HG02571 (cell line): ENCODE measurements at regions not wholly inside any gene's neighbourhood (a gene's known extent, or its start where the extent isn't known, plus 50 kb on each side); places are given as distances from the start of the nearest gene placed in this dataset.
"Not testable (repeated sequence)": the region's sequence is repeated elsewhere in the genome, so short reads cannot be mapped to it uniquely, and the experiment has no call there.

Experiments
- ATAC-seq: cut with Tn5 transposase; IDR thresholded peaks from one replicate; pipeline ENCODE4 v1.9.1; 2021; ENCODE audit warnings: mild to moderate bottlenecking, moderate library complexity; ENCODE audit not compliant: unreplicated experiment

DNA sequence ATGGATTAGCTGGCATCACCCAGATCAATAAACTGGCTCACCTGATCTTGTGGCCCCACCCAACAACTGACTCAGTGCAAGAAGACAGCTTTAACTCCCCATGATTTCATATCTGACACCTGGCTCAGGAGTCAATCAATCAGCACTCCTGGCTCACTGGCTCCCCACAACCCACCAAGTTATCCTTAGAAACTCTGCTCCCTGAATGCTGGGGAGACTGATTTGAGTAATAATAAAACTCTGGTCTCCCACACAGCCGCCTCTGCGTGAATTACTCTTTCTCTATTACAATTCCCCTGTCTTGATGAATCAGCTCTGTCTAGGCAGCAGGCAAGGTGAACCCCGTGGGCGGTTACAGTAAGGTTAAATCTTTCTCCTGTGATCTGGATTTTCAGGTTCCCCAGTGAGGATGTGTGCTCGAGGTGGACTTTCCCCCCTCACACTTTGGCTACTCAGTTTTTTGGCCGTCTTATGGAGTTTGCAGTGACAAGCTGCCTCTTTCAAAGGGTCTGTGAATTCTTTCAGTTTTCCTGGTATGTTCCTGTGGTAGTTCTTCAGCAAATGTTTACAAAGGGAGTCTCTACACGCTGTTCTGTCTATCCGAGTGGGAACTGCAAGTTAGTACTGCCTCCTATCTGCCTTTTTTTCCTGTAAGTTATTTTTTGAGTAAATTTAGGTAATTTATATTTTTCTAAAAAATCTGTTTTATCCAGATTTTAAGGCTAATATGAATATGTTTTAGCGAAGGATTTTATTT is 500.2 kb upstream of the NUDT12 start:
- ATAC-seq: no peak

DNA sequence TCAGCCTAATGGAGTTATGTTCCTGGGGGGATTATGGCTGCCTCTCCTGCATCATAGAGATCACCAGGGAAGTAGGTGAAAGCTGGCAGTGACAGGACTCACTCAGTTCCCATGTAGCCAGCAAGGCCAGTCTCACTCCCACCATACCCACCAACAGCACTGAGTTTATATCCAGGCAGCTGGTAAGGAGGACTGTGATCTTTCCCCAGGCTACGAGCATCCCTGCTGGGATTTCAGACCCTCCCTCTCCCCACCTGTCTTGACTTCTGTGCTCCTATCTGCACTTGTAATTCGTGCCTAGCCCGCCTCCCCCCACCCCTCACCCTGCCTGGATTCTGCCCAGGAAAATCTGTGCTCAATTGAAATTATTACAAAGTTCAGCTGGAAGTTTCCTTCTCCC is 499.1 kb upstream of the NUDT12 start:
- ATAC-seq: no peak

DNA sequence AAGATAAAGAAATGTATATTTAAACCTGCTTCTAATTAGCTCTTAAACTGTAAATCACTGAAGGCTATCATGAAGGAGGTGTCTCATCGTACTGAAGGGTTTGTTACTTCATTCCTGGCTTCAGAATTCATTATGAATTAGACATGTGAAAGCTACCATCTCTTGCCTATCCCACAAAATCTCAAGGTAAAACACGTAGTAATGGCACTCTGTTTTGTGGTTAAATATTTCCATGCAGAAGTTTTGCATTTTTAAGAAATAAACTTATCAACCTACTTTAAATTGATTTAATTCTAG is 490.7 kb upstream of the NUDT12 start:
- no peak for ATAC-seq

DNA sequence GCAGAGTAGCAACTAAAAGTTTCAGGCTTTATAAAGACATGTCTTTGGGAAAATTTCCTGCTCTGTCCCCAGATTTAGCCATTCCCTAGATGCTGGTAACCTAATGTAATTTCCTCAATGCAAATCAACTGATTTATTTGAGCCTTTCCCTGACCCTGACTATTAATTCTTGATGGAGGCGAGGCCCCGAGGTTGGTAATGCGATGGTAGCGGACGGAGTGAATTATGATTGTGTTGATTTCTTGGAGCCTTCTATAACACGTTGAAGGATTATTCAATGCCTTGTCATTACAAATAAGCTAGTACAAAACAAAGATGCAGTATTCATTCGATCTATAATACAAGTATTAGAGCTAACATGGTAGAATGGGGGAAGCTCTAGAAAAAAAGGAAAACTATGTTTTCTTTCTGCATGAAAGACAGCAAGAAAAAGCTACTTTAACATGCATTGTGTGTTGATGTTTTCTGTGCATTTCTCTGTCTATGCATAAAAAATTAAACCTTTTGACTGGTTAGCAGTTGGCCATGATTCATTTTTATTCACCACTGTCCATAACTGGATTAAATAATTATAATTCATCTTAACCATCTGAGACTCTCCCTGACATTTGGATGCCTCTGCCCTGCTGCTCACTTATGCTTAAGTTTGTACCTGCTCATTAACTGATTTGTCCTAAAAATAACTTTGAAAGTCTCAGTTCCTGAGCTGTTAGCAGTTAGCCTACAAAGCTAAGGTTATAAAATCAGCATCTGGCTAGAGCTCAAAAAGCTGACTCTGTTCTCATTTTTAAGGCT is 490.2 kb upstream of the NUDT12 start:
- ATAC-seq: no peak

DNA sequence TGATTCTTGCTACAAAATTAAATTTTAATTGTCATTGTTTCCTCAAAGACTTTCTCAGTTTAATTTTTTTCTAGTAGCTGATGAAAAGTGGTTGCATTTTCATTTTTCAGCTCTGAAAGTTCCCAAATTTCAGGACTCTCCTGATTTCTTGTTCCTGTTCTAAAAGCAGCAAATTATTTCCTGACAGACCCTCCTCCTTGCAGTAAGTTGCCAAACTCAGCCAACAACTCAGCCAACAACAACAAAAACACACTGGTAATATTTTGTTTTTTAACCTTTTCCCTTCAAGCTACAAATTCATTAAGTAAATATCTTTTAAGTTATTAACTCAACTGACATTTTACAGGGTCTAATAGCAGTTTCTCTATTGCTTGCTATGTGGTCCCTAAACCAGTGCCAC is 487.8 kb upstream of the NUDT12 start:
- ATAC-seq: no peak

DNA sequence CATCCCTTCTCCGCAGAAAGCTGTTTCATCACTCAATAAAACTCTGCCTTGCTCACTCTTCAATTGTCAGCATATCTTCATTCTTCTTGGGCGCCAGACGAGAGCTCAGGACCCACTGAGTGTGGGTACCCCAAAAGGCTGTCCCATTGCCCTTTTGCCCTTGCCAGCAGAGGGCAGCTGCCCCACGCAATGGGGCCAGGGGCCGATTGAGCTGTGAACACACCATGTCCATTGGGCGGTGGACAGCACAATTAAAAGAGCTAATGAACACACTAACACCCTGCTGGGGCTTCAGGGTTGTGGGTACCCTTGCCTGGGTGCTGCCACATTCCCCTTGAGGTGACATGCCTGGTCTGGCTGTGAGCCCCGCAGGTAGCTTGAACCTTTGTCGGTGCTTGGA is 487.2 kb upstream of the NUDT12 start:
- ATAC-seq: no peak

DNA sequence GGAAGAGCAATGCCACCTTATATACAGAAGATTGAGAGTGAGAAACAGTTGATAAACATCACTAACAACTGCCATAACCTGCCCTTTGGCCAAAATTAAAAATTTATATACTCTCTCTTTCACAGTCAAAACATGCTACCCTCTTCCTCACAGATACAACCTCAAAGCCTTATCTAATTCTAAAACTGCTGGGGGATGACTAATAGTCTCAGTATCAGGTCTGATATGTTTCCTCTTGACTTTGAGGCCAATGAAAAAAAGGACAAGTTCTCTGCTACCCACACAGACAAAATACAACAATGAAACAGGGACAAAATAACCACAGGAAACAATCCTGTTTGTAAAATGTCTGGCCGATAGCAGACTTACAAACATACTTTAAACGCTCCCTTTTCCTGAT is 485.6 kb upstream of the NUDT12 start:
- ATAC-seq: no peak

DNA sequence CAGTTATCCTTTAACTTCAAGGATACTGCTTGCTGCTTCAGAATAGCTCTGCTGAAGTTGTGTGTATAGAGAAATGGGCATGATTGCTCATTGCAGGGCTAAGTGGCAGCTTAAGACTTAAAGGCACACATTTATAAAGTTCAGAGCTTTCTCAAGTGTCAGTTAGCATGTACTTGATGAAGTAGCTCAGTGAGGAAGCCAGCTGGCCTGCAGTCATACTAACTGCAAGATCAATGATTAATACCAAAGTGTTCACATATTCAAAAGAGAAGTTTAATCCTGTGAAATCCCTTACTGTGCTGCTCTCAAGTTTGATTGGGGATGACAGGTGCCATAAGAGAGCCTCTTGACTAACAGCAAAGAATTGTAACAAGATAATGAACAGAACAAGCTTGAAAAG is 483.4 kb upstream of the NUDT12 start:
- no peak for ATAC-seq

DNA sequence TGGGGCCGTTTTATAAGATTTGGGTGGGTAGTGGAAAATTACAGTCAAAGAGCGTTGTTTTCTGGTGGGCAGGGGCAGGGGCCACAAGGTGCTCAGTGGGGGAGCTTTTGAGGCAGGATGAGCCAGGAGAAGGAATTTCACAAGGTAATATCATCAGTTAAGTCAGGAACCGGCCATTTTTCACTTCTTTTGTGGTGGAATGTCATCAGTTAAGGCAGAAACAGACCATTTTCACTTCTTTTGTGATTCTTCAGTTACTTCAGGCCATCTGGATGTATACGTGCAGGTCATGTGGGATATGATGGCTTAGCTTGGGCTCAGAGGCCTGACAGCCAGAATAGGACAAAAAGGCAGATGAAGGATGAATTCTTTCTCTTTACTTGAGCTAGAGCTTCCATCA is 477.3 kb upstream of the NUDT12 start:
- ATAC-seq: not testable (repeated sequence)

DNA sequence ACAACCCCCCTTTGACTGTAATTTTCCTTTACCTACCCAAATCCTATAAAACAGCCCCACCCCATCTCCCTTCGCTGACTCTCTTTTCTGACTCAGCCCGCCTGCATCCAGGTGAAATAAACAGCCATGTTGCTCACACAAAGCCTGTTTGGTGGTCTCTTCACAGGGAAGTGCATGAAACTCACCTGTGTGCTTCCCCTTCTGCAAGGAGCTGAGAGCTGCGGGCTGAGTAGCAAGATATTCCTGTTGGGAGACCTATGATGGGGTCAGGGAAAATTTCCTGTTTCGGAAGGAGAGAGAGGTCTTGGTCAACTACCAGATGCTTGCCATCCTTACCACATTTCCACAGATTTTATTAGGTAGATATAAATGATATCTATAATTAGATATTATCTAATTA is 474.5 kb upstream of the NUDT12 start:
- ATAC-seq: not testable (repeated sequence)

DNA sequence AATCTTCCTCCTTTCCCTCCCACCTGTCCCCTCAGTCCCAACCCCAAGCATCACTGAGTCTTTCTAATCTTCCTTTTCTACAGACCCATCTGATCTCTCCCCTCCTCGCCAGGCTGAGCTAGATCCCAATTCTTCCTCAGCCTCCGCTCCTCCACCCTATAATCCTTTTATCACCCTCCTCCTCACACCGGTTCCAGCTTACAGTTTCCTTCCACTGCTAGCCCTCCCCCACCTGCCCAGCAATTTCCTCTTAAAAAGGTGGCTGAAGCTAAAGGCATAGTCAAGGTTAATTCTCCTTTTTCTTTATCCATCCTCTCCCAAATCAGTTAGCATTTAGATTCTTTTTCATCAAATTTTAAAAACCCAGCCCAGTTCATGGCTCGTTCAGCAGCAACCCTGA is 470.6 kb upstream of the NUDT12 start:
- ATAC-seq: not testable (repeated sequence)

DNA sequence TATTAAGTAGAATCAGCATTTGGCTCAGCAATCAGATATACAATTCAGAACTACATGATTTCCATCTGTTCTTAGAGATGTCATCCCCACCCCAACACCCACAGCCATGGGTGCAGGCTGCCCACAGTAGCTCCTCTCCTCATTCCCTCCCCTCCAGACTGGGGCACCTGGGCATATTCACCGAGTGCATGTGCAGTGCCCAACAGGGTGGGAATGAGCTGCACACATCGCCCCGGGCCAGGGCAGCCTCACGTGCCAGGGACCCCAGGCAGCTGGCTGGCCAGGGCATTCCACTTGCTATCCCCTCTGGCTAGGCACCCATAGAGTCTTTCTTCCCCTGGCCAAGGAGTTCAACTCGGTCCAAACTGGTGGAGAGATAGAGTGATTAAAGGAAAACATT is 461.9 kb upstream of the NUDT12 start:
- ATAC-seq: no peak

DNA sequence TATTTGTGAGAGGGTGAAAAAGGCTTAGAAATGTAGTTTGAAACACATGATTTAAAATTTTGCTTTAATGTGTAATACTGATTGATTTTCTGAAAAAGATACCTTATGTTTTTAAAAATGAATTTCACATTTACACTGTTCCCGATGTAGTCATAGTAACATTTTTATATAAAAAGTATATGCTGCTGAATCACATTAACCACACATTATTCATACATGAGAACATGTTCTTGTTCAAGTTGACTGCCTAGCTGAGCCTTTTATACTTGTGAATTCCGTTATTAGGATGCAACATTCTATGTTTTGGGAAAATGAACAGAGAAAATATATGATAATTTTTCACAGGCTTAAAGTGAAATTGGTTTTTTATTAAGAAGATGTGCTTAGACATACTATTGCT is 461.1 kb upstream of the NUDT12 start:
- no peak for ATAC-seq

DNA sequence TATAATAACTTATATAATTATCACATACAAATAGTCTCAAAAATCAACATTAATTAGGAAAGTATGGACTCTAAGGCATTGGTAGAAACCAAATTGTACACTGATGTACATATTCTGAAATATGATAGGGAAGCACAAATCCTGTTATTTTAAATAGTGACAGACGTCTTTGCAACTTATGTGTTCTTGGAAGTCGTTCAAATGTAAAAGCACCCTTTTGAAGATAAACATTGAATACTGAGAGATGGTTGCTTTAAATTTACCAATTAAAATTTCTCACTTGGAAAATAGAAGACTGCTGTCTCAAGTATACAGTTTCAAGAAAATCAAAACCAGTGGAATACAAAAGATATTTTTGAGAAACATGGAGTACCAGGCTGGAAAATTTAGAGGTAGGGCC is 457.4 kb upstream of the NUDT12 start:
- ATAC-seq: no peak

DNA sequence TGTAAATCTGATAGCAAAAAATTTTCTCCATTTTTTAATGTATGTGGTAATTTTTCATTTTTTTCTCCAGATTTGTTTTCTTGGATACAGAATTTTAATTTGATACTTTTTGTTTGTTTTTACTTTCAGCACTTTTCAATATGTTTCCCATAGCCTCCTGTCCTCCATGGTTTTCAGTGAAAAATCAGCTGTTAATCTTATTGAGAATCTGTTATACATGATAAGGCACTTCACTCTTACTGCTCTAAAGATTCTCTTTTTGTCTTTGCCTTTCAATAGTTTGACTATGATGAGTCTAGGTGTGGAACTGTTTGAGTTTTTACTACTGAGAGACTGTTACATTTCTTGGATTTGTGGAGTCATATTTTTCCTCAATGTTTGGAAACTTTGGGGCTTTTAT is 455.7 kb upstream of the NUDT12 start:
- no peak for ATAC-seq

DNA sequence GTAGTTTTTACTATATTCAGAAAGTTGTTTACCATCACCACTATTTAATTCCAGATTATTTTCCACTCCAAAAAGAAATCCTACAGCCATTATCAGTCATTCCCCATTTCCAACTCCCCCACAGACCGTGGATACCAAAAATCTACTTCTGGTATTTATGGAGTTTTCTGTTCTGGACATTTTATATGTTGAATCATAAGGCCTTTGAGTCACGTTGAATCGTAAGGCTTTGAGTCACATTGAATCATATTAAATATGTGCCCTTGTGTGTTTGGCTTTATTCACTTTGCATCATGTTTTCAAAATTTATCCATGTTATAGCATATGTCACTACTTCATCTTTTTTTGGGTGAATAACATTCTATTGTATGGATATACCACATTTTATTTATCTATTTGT is 454.1 kb upstream of the NUDT12 start:
- ATAC-seq: no peak

DNA sequence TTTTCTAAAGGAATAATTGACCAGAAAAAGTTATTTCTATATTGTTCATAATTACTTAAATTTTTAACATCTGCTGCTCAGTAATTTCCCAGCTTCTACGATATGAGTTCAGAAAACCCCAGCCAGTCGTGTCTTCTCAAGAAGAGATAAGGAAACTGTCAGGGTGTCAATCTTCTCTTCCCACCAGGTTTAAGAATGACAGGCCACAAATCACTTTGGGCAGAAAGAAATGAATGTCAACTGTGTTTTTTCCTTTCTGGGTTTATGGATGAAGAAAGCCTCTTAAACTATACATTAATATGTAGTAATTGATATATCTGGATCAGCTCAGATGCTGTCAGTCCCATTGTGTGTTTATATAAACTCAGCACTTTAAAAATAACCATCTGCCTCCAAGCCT is 453.2 kb upstream of the NUDT12 start:
- no peak for ATAC-seq

DNA sequence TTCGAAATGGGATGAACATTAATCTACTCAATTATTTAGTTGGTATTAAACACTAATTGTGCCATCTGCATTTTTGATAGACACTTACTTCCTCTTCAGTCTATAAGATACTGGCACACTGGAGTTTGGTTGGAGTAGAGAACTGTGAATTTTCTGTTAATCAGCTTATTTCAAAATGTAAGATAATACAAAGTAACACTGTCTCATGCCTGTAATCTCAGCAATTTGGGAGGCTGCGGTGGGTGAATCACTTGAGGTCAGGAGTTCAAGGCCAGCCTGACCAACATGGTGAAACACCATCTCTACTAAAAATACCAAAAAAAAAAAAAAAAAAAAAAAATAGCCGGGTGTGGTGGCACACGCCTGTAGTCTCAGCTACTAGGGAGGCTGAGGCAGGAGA is 440.2 kb upstream of the NUDT12 start:
- not testable (repeated sequence) for ATAC-seq

DNA sequence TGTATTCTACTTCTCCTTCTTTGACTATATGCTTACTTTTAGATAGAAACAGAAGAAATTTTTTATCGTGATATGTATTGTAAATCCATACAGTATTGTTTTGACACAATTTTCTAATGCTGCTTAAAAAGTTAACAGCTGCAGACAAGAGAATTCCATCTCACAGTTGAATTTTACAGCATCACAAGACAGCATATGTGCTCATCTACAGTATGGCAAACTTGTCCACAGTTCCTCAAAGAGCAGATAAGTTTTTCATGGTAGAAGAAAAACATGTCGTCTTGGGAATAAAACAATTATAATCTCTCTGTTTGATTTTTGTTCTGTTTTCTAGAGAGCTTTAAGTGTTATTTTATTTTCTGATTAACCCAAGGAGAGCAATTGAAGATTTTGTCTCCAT is 438.5 kb upstream of the NUDT12 start:
- no peak for ATAC-seq

DNA sequence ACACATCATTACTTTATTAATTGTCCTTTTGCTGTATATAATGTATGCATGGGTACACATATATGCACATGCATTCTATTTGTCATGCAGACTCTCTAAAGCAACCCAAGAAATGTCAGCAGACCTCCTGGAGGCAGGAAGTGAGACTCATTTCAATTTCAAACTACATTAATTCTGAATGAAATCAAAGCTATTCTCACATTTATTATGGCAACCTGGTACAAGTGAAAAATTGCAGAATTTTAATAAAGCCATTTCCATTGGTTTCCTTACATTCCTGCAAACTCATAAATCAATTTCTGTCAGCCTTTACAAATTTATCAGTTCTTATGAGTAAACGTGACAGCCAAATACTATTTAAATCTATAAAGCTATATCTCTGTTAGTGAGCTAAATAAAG is 430.4 kb upstream of the NUDT12 start:
- ATAC-seq: no peak

DNA sequence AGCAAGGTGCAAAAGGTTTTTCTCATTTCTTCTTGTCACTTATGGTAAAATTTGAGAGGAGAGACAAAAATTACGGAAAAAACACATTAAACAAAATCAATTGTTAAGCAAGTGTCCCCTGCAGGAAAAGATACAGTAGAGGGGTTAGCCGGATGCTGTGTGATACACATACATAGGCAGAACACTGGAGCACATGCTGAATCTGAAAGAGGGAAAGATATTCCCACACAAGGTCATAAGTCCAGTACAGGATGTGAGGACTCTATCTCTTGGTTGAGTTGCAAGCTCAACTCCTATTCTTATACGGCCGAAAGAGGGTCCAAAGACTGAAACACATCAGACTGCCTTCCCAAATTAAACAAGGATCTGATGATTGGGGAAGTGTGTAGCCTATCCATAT is 427.5 kb upstream of the NUDT12 start:
- ATAC-seq: no peak

DNA sequence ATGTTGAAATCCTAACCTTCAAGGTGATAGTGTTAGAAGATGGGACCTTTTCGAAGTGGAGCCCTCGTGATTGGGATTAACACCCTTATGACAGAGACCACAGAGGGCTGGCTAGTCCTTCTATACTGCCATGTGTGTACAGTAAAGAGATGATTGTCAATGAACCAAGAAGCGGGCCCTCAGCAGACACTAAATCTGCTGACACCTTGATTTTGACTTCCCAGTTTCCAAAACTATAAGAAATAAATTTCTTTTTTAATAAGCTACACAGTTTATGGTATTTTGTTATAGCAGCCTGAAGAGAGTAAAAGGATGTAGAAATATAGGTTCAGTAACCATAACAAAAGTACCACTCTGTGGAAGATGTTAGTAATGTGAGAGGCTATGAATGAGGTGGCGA is 419.0 kb upstream of the NUDT12 start:
- ATAC-seq: no peak

DNA sequence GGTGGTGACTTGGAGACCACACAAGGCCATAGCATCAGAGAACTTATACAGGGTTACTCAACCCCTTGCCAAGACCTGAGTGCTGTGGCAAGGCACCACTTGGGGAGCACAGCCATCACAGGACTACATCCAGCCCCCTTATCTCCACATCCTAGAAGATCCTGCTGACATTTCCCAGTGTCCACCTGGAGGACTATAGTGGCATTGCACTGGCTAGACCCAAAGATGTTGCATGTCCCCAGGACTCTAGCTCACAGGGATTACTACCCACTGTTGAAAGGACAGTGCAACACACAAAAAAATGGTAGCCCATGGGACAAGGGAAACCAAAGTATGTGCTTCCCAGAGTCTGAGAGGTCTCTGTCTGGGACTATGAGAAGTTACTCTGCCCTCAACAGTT is 411.1 kb upstream of the NUDT12 start:
- no peak for ATAC-seq
